ENCODE measurements at regions not wholly inside any gene's neighbourhood (a gene's known extent, or its start where the extent isn't known, plus 50 kb on each side); places are given as distances from the start of the nearest gene placed in this dataset.

DNA sequence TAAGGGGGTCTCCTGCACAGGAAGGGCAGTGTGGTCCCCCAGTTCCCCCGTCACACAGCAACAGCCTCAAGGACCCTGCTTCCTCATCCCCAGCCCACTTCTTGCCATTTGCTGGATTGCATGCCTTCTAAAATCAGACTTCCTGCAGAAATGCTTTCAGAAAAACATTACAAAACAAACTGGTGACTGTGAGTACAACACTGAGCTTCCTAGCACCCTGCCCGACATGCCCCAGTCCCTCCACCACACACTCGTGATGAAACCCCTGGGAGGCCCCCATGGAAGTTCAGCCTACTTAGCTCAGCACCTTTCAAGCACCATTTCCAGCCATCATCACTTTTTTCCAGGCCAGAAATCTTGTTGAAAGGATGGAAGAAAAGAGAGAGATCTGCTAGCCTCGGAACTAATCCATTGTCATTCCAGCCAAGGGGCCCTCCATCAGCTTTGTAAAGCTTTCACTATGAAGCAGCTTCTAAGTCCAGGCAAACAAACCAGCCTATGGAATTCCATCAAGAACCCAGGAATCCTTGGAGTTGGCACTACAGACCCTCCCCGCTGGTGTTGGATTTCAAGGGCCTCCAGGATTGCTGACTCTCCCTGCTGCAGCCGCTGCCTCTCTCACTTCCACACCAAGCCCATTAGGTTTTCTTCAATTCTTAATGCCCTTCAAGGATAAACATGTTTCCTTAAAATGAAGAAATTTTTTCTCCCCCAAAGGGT lies 114.6 kb downstream of the C5orf15 start:
- in situ Hi-C loops (cut with MboI; ENCODE audit: low sequenced_read_pairs, unreplicated experiment) = no loop called here
- DNase-seq (ENCODE audit: low spot score) = no peak
- TF ChIP-seq, protein P1, sequence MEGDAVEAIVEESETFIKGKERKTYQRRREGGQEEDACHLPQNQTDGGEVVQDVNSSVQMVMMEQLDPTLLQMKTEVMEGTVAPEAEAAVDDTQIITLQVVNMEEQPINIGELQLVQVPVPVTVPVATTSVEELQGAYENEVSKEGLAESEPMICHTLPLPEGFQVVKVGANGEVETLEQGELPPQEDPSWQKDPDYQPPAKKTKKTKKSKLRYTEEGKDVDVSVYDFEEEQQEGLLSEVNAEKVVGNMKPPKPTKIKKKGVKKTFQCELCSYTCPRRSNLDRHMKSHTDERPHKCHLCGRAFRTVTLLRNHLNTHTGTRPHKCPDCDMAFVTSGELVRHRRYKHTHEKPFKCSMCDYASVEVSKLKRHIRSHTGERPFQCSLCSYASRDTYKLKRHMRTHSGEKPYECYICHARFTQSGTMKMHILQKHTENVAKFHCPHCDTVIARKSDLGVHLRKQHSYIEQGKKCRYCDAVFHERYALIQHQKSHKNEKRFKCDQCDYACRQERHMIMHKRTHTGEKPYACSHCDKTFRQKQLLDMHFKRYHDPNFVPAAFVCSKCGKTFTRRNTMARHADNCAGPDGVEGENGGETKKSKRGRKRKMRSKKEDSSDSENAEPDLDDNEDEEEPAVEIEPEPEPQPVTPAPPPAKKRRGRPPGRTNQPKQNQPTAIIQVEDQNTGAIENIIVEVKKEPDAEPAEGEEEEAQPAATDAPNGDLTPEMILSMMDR (IDR thresholded peaks at IDR 0.05; ENCODE audit: borderline replicate concordance, control extremely low read depth, extremely low read depth, insufficient read depth, missing control alignments) = no peak

GRCh38 chr5:133851521-133851920 lies 116.9 kb downstream of the C5orf15 start:
- no peak for DNase-seq (ENCODE audit: low spot score)
- in situ Hi-C loops (cut with MboI; ENCODE audit: low sequenced_read_pairs, unreplicated experiment) = no loop called here
- TF ChIP-seq, protein P1 (IDR thresholded peaks at IDR 0.05; ENCODE audit: borderline replicate concordance, control extremely low read depth, extremely low read depth, insufficient read depth, missing control alignments) = no peak

- in situ Hi-C loops (cut with MboI; ENCODE audit: low sequenced_read_pairs, unreplicated experiment) = no loop called here
- TF ChIP-seq, protein P1 (IDR thresholded peaks at IDR 0.05; ENCODE audit: borderline replicate concordance, control extremely low read depth, extremely low read depth, insufficient read depth, missing control alignments) = no peak
- no peak for DNase-seq (ENCODE audit: low spot score)
These were observed 117.6 kb downstream of the C5orf15 start for GRCh38 chr5:133850811-133851210.

- in situ Hi-C loops (cut with MboI; ENCODE audit: low sequenced_read_pairs, unreplicated experiment) = no loop called here
These were observed 119.3 kb downstream of the C5orf15 start for GRCh38 chr5:133849116-133849515.

DNA sequence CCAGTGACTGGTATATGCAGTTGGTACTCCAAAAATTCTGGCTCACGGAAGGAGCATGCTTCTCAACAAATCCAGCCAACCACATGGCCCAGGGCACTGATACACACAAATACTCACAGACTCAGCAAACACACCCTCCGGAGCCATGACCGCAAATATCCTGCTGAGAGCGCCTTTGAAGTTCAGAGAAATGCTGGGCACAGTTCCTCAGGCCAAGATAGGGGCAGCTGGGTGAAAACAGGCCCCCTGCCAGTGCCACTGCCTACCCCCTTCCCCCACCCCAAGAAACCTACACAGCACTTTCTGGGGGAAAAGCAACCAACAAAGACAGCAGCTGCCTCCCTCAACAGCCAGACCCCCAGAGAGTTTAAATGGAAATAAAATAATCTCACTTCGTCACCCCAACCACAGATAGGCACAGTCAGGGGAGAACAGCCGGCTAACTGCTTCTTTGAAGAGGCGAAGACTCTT lies 120.0 kb downstream of the C5orf15 start:
- in situ Hi-C loops (cut with MboI; ENCODE audit: low sequenced_read_pairs, unreplicated experiment) = no loop called here
- DNase-seq (ENCODE audit: low spot score) = no peak
- TF ChIP-seq, protein P1 (IDR thresholded peaks at IDR 0.05; ENCODE audit: borderline replicate concordance, control extremely low read depth, extremely low read depth, insufficient read depth, missing control alignments) = no peak

More at GRCh38 chr5:133849116-133849515, 119.3 kb downstream of the C5orf15 start:
- no peak for DNase-seq (ENCODE audit: low spot score)
- TF ChIP-seq, protein P1 (IDR thresholded peaks at IDR 0.05; ENCODE audit: borderline replicate concordance, control extremely low read depth, extremely low read depth, insufficient read depth, missing control alignments) = no peak

- DNase-seq (ENCODE audit: low spot score) = no peak
- TF ChIP-seq, protein P1 (IDR thresholded peaks at IDR 0.05; ENCODE audit: borderline replicate concordance, control extremely low read depth, extremely low read depth, insufficient read depth, missing control alignments) = no peak
- in situ Hi-C loops (cut with MboI; ENCODE audit: low sequenced_read_pairs, unreplicated experiment) = no loop called here
These were observed 120.5 kb downstream of the C5orf15 start for GRCh38 chr5:133847886-133848285.

Data from GM13976 (cell line).